ENCODE measurements at regions not wholly inside any gene's neighbourhood (a gene's known extent, or its start where the extent isn't known, plus 50 kb on each side); places are given as distances from the start of the nearest gene placed in this dataset.

- DNase-seq (no peak), ATAC-seq (peak in 3 of 4 donors; percentile 45 to 86 (median 65)), FAIRE-seq (no peak)
- no peak overlapping the region for H3K27ac ChIP-seq
- no peaks in the 10 kb centered on the region for H3K36me3 ChIP-seq
- H3K27me3 ChIP-seq, result no peaks in the 10 kb centered on the region
- no peaks in the 10 kb centered on the region for H3K9me3 ChIP-seq
- WGBS, 2 donors, result 33 to 38% methylated on average over 4 of the region's 4 CpGs
- H3K4me3 ChIP-seq, result no peak overlapping the region
- TF ChIP-seq CTCF (IDR thresholded peaks at IDR 0.05), result no peak
- intact Hi-C loops (cut with DNase I), result no loop called here
- H3K4me1 ChIP-seq, result peaks cover 0 to 9% (median 0%) of the 10 kb centered on the region in 3 donors
These were observed 165.8 kb upstream of the ANKH start for GRCh38 chr5:15037247-15037908.

GRCh38 chr5:15034379-15034778 lies 162.8 kb upstream of the ANKH start:
- Histone ChIP-seq H3K27ac (no peak overlapping the region), H3K9me3 (no peaks in the 10 kb centered on the region), H3K27me3 (no peaks in the 10 kb centered on the region), H3K4me1 (peaks cover 0 to 9% (median 0%) of the 10 kb centered on the region in 3 donors), H3K4me3 (no peak overlapping the region), H3K36me3 (no peaks in the 10 kb centered on the region)
- FAIRE-seq (no peak), DNase-seq (no peak), ATAC-seq (no peak)
- 77 to 79% methylated on average over 5 of the region's 5 CpGs for WGBS, 2 donors
- no peak for TF ChIP-seq CTCF (IDR thresholded peaks at IDR 0.05)
- intact Hi-C loops (cut with DNase I), result no loop called here

GRCh38 chr5:15031180-15031579 lies 159.6 kb upstream of the ANKH start:
- DNase-seq, result no peak

GRCh38 chr5:15027764-15028163 lies 156.2 kb upstream of the ANKH start:
- no peaks in the 10 kb centered on the region for H3K36me3 ChIP-seq
- FAIRE-seq, result no peak
- H3K9me3 ChIP-seq, result no peaks in the 10 kb centered on the region
- TF ChIP-seq CTCF (IDR thresholded peaks at IDR 0.05), result no peak
- intact Hi-C loops (cut with DNase I), result no loop called here
- no peaks in the 10 kb centered on the region for H3K4me1 ChIP-seq
- H3K27me3 ChIP-seq, result no peaks in the 10 kb centered on the region
- H3K4me3 ChIP-seq, result no peak overlapping the region
- no peak for DNase-seq
- no peak for ATAC-seq
- no peak overlapping the region for H3K27ac ChIP-seq

More at GRCh38 chr5:15031180-15031579, 159.6 kb upstream of the ANKH start:
- no peak overlapping the region for H3K4me3 ChIP-seq
- H3K4me1 ChIP-seq, result no peaks in the 10 kb centered on the region
- H3K9me3 ChIP-seq, result no peaks in the 10 kb centered on the region
- no peak overlapping the region for H3K27ac ChIP-seq
- TF ChIP-seq CTCF (IDR thresholded peaks at IDR 0.05), result no peak
- no peaks in the 10 kb centered on the region for H3K27me3 ChIP-seq
- H3K36me3 ChIP-seq, result no peaks in the 10 kb centered on the region
- intact Hi-C loops (cut with DNase I), result no loop called here
- ATAC-seq (peak in 2 of 4 donors; percentile 31 to 42), FAIRE-seq (no peak)
- 11 to 13% methylated on average over 1 of the region's 1 CpG for WGBS, 2 donors

GRCh38 chr5:15026944-15027343 lies 155.4 kb upstream of the ANKH start:
- no peaks in the 10 kb centered on the region for H3K4me1 ChIP-seq
- H3K4me3 ChIP-seq, result no peak overlapping the region
- DNase-seq, result no peak
- intact Hi-C loops (cut with DNase I), result no loop called here
- ATAC-seq, result no peak
- H3K36me3 ChIP-seq, result no peaks in the 10 kb centered on the region
- no peaks in the 10 kb centered on the region for H3K27me3 ChIP-seq
- no peak overlapping the region for H3K27ac ChIP-seq
- FAIRE-seq, result no peak
- TF ChIP-seq CTCF (IDR thresholded peaks at IDR 0.05), result no peak
- no peaks in the 10 kb centered on the region for H3K9me3 ChIP-seq
- WGBS, 2 donors, result 52 to 53% methylated on average over 6 of the region's 6 CpGs
